Stimulated activated naive B cell treated with anti-CD40 and anti-IgM and Interleukin-4, amounts not matched to agents 10 μg/mL and 1 μg/mL and 100 μg/mL, for 72 hours (primary cell): ENCODE measurements at regions not wholly inside any gene's neighbourhood (a gene's known extent, or its start where the extent isn't known, plus 50 kb on each side); places are given as distances from the start of the nearest gene placed in this dataset.

Experiments used
- ATAC-seq, 2 donors: fragments of 150-1000 bp; cut with Tn5 transposase; replicated peaks; 2 replicates each; pipeline ENCODE4 v1.10.0; 2021; ENCODE audit warnings: moderate library complexity in 1 of 2
- DNase-seq: peaks from one replicate; pipeline ENCODE4 v3.0.0; 2021
- H3K27ac Mint-ChIP-seq: one replicate; pipeline ENCODE4 v1.8.0; 2022; ENCODE audit warnings: mild to moderate bottlenecking, mixed read lengths
- H3K27me3 Mint-ChIP-seq, 2 donors: one replicate each; pipeline ENCODE4 v1.8.0; 2022; ENCODE audit warnings: mixed read lengths in 2 of 2
- H3K36me3 Mint-ChIP-seq, 2 donors: one replicate each; pipeline ENCODE4 v1.8.0; 2022; ENCODE audit warnings: mixed read lengths in 2 of 2, mild to moderate bottlenecking in 1 of 2
- H3K4me1 Mint-ChIP-seq, 2 donors: one replicate each; pipeline ENCODE4 v1.8.0; 2022; ENCODE audit warnings: mixed read lengths in 2 of 2, mild to moderate bottlenecking in 1 of 2
- H3K4me3 Mint-ChIP-seq, 2 donors: one replicate each; pipeline ENCODE4 v1.8.0; 2022; ENCODE audit warnings: mild to moderate bottlenecking in 2 of 2, mixed read lengths in 2 of 2, moderate library complexity in 1 of 2
- H3K9me3 Mint-ChIP-seq, 2 donors: one replicate each; pipeline ENCODE4 v1.8.0; 2022; ENCODE audit warnings: mixed read lengths in 2 of 2, mild to moderate bottlenecking in 1 of 2

DNA sequence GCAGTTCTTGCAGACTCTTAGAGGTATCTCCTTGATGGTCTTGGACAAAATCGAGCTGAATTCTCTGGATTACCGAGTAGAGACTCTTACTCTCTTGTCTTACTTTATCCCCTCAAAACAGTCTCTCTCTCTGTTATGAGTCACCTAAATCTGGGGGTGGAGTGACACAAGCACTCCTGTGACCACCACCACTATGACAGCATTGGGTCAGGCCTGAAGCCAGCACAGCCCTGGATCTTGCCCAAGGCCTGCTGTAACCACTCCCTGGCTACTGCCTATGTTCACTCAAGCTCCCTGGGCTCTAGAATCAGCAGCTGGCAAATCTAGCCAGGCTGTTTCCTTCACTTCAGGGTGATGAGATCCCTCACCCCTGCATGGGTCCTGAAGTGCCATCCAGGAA, 662.5 kb downstream of the LUZP2 start:
- H3K4me1 Mint-ChIP-seq: no peaks in the 10 kb centered on the region
- H3K27me3 Mint-ChIP-seq: no peaks in the 10 kb centered on the region
- H3K27ac Mint-ChIP-seq: no peak overlapping the region
- ATAC-seq: no peak
- H3K36me3 Mint-ChIP-seq: no peaks in the 10 kb centered on the region
- peaks cover 5 to 11% of the 10 kb centered on the region in 2 donors for H3K9me3 Mint-ChIP-seq
- DNase-seq: no peak
- H3K4me3 Mint-ChIP-seq: no peak overlapping the region

DNA sequence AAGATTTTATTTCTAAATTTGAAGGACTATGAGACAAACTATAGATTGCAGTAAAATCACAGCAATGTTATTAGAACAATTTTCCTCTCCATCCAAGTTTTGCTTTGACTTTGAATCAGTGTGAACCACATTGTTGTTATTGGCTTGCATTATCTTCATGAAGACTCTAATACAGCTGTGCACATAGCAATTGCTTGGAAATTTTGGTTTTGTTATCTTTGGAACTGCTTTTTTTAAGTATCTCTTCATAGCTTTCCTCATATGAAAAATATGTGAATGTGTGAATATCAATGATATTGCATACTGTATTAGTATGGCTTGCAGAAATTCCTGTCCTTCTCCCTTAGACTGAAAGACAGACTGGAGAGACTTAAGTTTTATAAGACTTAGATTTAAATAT, 666.6 kb downstream of the LUZP2 start:
- DNase-seq: no peak
- Mint-ChIP-seq H3K9me3 (peaks cover 3 to 8% of the 10 kb centered on the region in 2 donors), H3K4me3 (no peak overlapping the region), H3K27me3 (no peaks in the 10 kb centered on the region), H3K27ac (no peak overlapping the region), H3K4me1 (no peaks in the 10 kb centered on the region), H3K36me3 (no peaks in the 10 kb centered on the region)
- no peak for ATAC-seq

- no peak for DNase-seq
- Mint-ChIP-seq H3K4me3 (no peak overlapping the region), H3K27me3 (no peaks in the 10 kb centered on the region), H3K36me3 (no peaks in the 10 kb centered on the region), H3K9me3 (peaks cover 0 to 4% of the 10 kb centered on the region in 2 donors), H3K27ac (no peak overlapping the region), H3K4me1 (no peaks in the 10 kb centered on the region)
- ATAC-seq: no peak
Observed at GRCh38 chr11:25180187-25180586, 683.3 kb downstream of the LUZP2 start.

GRCh38 chr11:25183411-25183810, 686.6 kb downstream of the LUZP2 start:
- H3K4me3 Mint-ChIP-seq: no peak overlapping the region
- H3K4me1 Mint-ChIP-seq: no peaks in the 10 kb centered on the region
- H3K36me3 Mint-ChIP-seq: no peaks in the 10 kb centered on the region
- ATAC-seq (no peak), DNase-seq (no peak)
- H3K27me3 Mint-ChIP-seq: no peaks in the 10 kb centered on the region
- peaks cover 0 to 1% of the 10 kb centered on the region in 2 donors for H3K9me3 Mint-ChIP-seq
- H3K27ac Mint-ChIP-seq: no peak overlapping the region

DNA sequence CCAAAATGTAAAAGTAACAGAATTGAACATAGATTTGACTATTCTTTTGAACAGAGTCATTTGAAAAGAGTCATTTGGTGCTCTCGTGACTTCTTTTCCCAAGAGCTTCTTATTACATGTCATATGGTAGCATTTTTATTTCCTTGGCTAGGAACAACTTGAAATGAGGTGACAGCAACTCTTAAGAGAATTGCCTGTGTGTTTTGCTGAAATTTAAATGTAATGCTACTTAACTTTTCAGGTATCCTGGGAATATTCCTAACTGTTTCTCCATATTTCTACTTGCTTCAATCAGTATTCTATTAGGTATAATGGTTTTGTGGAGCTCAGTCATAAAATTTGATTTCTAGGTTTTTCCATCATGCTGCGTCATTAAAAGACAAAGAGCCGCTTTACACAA, 700.7 kb downstream of the LUZP2 start:
- no peak for ATAC-seq
- Mint-ChIP-seq H3K27me3 (no peaks in the 10 kb centered on the region), H3K36me3 (no peaks in the 10 kb centered on the region), H3K27ac (no peak overlapping the region), H3K4me3 (no peak overlapping the region), H3K9me3 (peaks cover 2 to 4% of the 10 kb centered on the region in 2 donors), H3K4me1 (no peaks in the 10 kb centered on the region)
- no peak for DNase-seq

GRCh38 chr11:25198704-25199103, 701.9 kb downstream of the LUZP2 start:
- Mint-ChIP-seq H3K27ac (no peak overlapping the region), H3K9me3 (peaks cover 2 to 4% of the 10 kb centered on the region in 2 donors), H3K4me1 (no peaks in the 10 kb centered on the region), H3K27me3 (no peaks in the 10 kb centered on the region), H3K4me3 (no peak overlapping the region), H3K36me3 (no peaks in the 10 kb centered on the region)
- DNase-seq (no peak), ATAC-seq (no peak)

DNA sequence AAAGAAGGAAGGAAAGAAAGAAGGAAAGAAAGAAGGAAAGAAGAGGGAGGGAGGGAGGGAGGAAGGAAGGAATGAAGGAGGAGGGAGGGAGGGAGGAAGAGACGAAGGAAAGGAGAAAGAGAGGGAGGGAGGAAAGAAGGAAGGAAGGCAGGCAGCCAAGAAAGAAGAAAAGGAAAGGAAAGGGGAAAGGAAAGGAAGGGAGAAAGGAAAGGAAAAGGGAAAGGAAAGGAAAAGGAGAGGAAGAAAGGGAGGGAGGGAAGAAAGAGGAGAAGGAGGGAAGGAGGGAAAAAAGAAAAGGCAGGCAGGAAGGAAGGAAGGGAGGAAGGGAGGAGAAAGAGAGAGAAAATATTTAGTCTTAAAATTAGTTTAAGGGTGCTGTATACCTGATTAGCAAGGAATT, 704.1 kb downstream of the LUZP2 start:
- no peaks in the 10 kb centered on the region for H3K4me1 Mint-ChIP-seq
- peaks cover 2 to 4% of the 10 kb centered on the region in 2 donors for H3K9me3 Mint-ChIP-seq
- H3K27me3 Mint-ChIP-seq: no peaks in the 10 kb centered on the region
- H3K27ac Mint-ChIP-seq: no peak overlapping the region
- no peaks in the 10 kb centered on the region for H3K36me3 Mint-ChIP-seq
- DNase-seq (no peak), ATAC-seq (no peak)
- no peak overlapping the region for H3K4me3 Mint-ChIP-seq

GRCh38 chr11:25206762-25207161, 709.9 kb downstream of the LUZP2 start:
- no peak overlapping the region for H3K4me3 Mint-ChIP-seq
- DNase-seq (no peak), ATAC-seq (no peak)
- no peaks in the 10 kb centered on the region for H3K4me1 Mint-ChIP-seq
- peaks cover 0 to 3% of the 10 kb centered on the region in 2 donors for H3K9me3 Mint-ChIP-seq
- no peaks in the 10 kb centered on the region for H3K36me3 Mint-ChIP-seq
- no peaks in the 10 kb centered on the region for H3K27me3 Mint-ChIP-seq
- H3K27ac Mint-ChIP-seq: no peak overlapping the region

GRCh38 chr11:25211635-25212254, 714.9 kb downstream of the LUZP2 start:
- no peaks in the 10 kb centered on the region for H3K36me3 Mint-ChIP-seq
- no peak overlapping the region for H3K4me3 Mint-ChIP-seq
- H3K4me1 Mint-ChIP-seq: no peaks in the 10 kb centered on the region
- H3K9me3 Mint-ChIP-seq: peaks cover 3 to 5% of the 10 kb centered on the region in 2 donors
- no peaks in the 10 kb centered on the region for H3K27me3 Mint-ChIP-seq
- no peak for DNase-seq
- H3K27ac Mint-ChIP-seq: no peak overlapping the region
- no peak for ATAC-seq

DNA sequence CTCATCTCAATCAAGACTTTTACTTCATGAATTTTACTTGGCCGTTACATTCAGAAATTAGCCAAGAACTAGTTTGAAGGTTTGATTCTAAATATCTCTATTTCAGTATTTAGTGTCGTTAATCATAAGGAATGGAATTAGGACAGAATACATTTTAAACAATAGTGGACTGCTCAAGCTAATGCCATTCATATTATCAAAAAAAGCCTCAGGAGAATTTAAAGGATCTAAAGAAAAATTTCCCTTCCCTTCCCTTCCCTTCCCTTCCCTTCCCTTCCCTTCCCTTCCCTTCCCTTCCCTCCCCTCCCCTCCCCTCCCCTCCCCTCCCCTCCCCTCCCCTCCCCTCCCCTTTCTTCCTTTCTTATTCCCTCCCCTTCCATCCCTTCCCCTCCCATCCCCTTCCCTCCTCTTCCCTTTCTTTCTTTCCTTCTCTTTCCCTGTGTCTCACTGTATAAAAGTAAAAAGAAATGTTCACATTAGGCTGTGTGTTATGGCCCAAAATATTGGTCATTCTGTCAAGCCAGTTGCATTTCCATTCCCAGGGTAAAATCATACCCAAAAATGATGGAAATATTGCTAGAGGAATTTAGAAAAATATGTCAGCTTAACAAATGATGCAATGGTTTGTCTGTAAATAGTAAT, 717.8 kb downstream of the LUZP2 start:
- Mint-ChIP-seq H3K9me3 (peaks cover 2 to 3% of the 10 kb centered on the region in 2 donors), H3K4me3 (no peak overlapping the region), H3K27me3 (no peaks in the 10 kb centered on the region), H3K36me3 (no peaks in the 10 kb centered on the region), H3K4me1 (no peaks in the 10 kb centered on the region), H3K27ac (no peak overlapping the region)
- ATAC-seq: no peak
- no peak for DNase-seq

- H3K36me3 Mint-ChIP-seq: no peaks in the 10 kb centered on the region
- H3K9me3 Mint-ChIP-seq: peaks cover 4 to 5% of the 10 kb centered on the region in 2 donors
- no peaks in the 10 kb centered on the region for H3K27me3 Mint-ChIP-seq
- ATAC-seq (no peak), DNase-seq (no peak)
- H3K4me3 Mint-ChIP-seq: no peak overlapping the region
- no peaks in the 10 kb centered on the region for H3K4me1 Mint-ChIP-seq
- no peak overlapping the region for H3K27ac Mint-ChIP-seq
Observed at GRCh38 chr11:25218036-25218435, 721.2 kb downstream of the LUZP2 start.

GRCh38 chr11:25225078-25225477, 728.2 kb downstream of the LUZP2 start:
- Mint-ChIP-seq H3K4me3 (no peak overlapping the region), H3K27ac (no peak overlapping the region), H3K36me3 (no peaks in the 10 kb centered on the region), H3K4me1 (no peaks in the 10 kb centered on the region), H3K27me3 (no peaks in the 10 kb centered on the region), H3K9me3 (peaks cover 1 to 9% of the 10 kb centered on the region in 2 donors)
- no peak for DNase-seq
- ATAC-seq: no peak

GRCh38 chr11:25242928-25243327, 746.1 kb downstream of the LUZP2 start:
- no peaks in the 10 kb centered on the region for H3K36me3 Mint-ChIP-seq
- no peaks in the 10 kb centered on the region for H3K4me1 Mint-ChIP-seq
- H3K27ac Mint-ChIP-seq: no peak overlapping the region
- ATAC-seq (no peak), DNase-seq (no peak)
- H3K4me3 Mint-ChIP-seq: no peak overlapping the region
- H3K9me3 Mint-ChIP-seq: peaks cover 0 to 8% of the 10 kb centered on the region in 2 donors
- no peaks in the 10 kb centered on the region for H3K27me3 Mint-ChIP-seq

DNA sequence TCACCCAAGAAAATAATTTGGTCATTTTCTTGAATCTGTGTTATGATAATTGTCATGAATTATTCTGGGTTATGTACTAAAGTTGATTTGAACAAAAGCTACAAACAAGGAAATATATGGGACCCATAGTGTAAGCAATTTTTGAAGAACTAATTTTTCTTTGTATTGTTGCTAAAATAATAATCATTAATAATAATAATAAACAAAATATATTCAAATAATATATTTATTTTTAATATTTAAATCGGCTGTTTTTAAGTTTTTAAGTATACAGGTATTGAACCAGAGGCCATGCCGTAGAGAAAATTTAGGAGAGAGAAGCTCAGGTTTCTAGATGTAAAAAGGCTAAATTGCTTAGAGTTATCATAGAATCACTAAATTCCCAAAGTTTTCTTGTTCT, 747.3 kb downstream of the LUZP2 start:
- H3K9me3 Mint-ChIP-seq: peaks cover 0 to 8% of the 10 kb centered on the region in 2 donors
- no peaks in the 10 kb centered on the region for H3K36me3 Mint-ChIP-seq
- DNase-seq (no peak), ATAC-seq (no peak)
- H3K27me3 Mint-ChIP-seq: no peaks in the 10 kb centered on the region
- no peak overlapping the region for H3K4me3 Mint-ChIP-seq
- H3K4me1 Mint-ChIP-seq: no peaks in the 10 kb centered on the region
- no peak overlapping the region for H3K27ac Mint-ChIP-seq

- DNase-seq: no peak
- Mint-ChIP-seq H3K4me3 (no peak overlapping the region), H3K4me1 (no peaks in the 10 kb centered on the region), H3K27me3 (no peaks in the 10 kb centered on the region), H3K27ac (no peak overlapping the region), H3K9me3 (peaks cover 0 to 8% of the 10 kb centered on the region in 2 donors), H3K36me3 (no peaks in the 10 kb centered on the region)
- no peak for ATAC-seq
Observed at GRCh38 chr11:25247336-25247735, 750.5 kb downstream of the LUZP2 start.
